ENCODE measurements at regions not wholly inside any gene's neighbourhood (a gene's known extent, or its start where the extent isn't known, plus 50 kb on each side); places are given as distances from the start of the nearest gene placed in this dataset.

DNA sequence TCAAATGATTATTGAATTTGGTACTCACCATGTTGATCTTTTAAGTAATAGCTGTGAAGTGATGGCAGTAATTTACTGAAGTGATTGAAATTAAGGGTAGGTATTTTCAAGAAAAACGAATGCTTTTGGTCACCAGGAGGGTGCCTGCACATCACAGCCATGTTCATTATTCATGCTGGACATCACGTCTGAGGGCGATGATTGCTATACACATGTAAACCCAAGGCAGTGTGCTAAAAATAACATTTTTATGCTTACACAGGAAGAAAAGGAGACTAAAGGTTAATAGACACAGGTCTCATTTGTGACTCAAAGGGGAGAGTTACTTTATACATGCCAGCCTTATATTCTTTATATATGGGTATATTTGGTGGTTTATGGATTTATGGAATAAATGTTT lies 1146.0 kb downstream of the NLGN4X start:
- Histone ChIP-seq H4K20me1 (replicated peaks; ENCODE audit: control insufficient read depth, extremely low read depth, insufficient read depth, low read length) (no peaks in the 10 kb centered on the region), H3K27me3 (ENCODE audit: control insufficient read depth in 2 of 2, insufficient read depth in 2 of 2, low read length in 2 of 2) (no peaks in the 10 kb centered on the region), H3K9ac (replicated peaks; ENCODE audit: extremely low read depth, insufficient read depth, low read length) (no peak overlapping the region), H3K4me1 (ENCODE audit: control insufficient read depth, extremely low read depth, insufficient read depth, low read length) (no peaks in the 10 kb centered on the region), H3K36me3 (ENCODE audit: control insufficient read depth in 2 of 2, extremely low read depth in 1 of 2, insufficient read depth in 2 of 2, low read length in 2 of 2) (no peaks in the 10 kb centered on the region), H3K4me3 (replicated peaks in 1 of 3; ENCODE audit: insufficient read depth in 1 of 3, low read depth in 1 of 3, low read length in 3 of 3) (no peak overlapping the region), H3K4me2 (ENCODE audit: insufficient read depth, low read length) (no peak overlapping the region), H3K79me2 (ENCODE audit: control insufficient read depth, insufficient read depth, low read length) (no peaks in the 10 kb centered on the region), H3K9me3 (replicated peaks; ENCODE audit: control insufficient read depth, insufficient read depth, low read length) (no peaks in the 10 kb centered on the region), H2AFZ (ENCODE audit: low read depth, low read length) (no peak overlapping the region), H3K27ac (ENCODE audit: insufficient read depth, low read depth, low read length) (no peak overlapping the region), H3K9me1 (replicated peaks; ENCODE audit: control insufficient read depth, extremely low read depth, insufficient read depth, low read length) (no peaks in the 10 kb centered on the region)
- ChIA-PET CTCF (no interaction called here), POLR2A (no interaction called here)
- BruUV-seq (replicated peaks): no TSS peak
- DNase-seq (ENCODE audit: low read depth, low spot score) (no peak), FAIRE-seq (no peak)
- intact Hi-C loops (cut with micrococcal nuclease) (no loop called here), dilution Hi-C loops (cut with MboI; ENCODE audit: extremely low pct_ligation_motif_present, low sequenced_read_pairs) (no loop called here)
- no peak for TF ChIP-seq JUN (IDR thresholded peaks at IDR 0.05; ENCODE audit: borderline replicate concordance, insufficient read depth, insufficient read length, low read depth)
- TF ChIP-seq, protein P1, sequence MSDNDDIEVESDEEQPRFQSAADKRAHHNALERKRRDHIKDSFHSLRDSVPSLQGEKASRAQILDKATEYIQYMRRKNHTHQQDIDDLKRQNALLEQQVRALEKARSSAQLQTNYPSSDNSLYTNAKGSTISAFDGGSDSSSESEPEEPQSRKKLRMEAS (IDR thresholded peaks at IDR 0.05; ENCODE audit: insufficient read depth, insufficient read length): no peak

DNA sequence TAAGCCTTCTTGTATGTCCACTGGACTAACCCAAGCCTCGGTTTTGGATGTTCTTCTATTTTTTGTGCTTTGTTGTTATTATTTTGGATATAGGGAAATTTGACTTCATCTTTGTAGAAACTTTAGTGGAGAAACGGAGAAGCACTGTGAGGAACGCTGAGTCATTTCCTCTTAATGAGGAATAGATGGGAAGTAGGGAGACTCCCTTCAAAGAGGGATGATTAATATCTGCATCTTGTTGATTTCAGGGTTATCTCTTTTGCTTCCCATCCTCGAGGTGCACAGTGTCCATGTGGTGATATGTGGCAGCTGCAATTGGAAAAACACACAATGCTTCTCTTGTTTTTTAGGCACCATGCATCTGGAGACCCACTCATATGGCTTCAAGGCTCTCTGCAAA lies 1147.9 kb downstream of the NLGN4X start:
- no peaks in the 10 kb centered on the region for H3K9me3 ChIP-seq (replicated peaks; ENCODE audit: control insufficient read depth, insufficient read depth, low read length)
- H3K27me3 ChIP-seq (ENCODE audit: control insufficient read depth in 2 of 2, insufficient read depth in 2 of 2, low read length in 2 of 2): no peaks in the 10 kb centered on the region
- H3K9ac ChIP-seq (replicated peaks; ENCODE audit: extremely low read depth, insufficient read depth, low read length): no peak overlapping the region
- intact Hi-C loops (cut with micrococcal nuclease): no loop called here
- DNase-seq (ENCODE audit: low read depth, low spot score) (no peak), FAIRE-seq (no peak)
- H3K4me2 ChIP-seq (ENCODE audit: insufficient read depth, low read length): no peak overlapping the region
- H3K79me2 ChIP-seq (ENCODE audit: control insufficient read depth, insufficient read depth, low read length): no peaks in the 10 kb centered on the region
- H3K27ac ChIP-seq (ENCODE audit: insufficient read depth, low read depth, low read length): no peak overlapping the region
- no peaks in the 10 kb centered on the region for H3K36me3 ChIP-seq (ENCODE audit: control insufficient read depth in 2 of 2, extremely low read depth in 1 of 2, insufficient read depth in 2 of 2, low read length in 2 of 2)
- H4K20me1 ChIP-seq (replicated peaks; ENCODE audit: control insufficient read depth, extremely low read depth, insufficient read depth, low read length): no peaks in the 10 kb centered on the region
- dilution Hi-C loops (cut with MboI; ENCODE audit: extremely low pct_ligation_motif_present, low sequenced_read_pairs): no loop called here
- POLR2A ChIA-PET: no interaction called here
- H3K4me1 ChIP-seq (ENCODE audit: control insufficient read depth, extremely low read depth, insufficient read depth, low read length): no peaks in the 10 kb centered on the region
- H3K9me1 ChIP-seq (replicated peaks; ENCODE audit: control insufficient read depth, extremely low read depth, insufficient read depth, low read length): no peaks in the 10 kb centered on the region
- H2AFZ ChIP-seq (ENCODE audit: low read depth, low read length): no peak overlapping the region
- TF ChIP-seq POLR2AphosphoS5 (IDR thresholded peaks at IDR 0.05; ENCODE audit: insufficient read depth, low read depth, low read length) (no peak), EZH2 (IDR thresholded peaks at IDR 0.05; ENCODE audit: borderline replicate concordance, low read depth, low read length, severe bottlenecking) (no peak), JUN (IDR thresholded peaks at IDR 0.05; ENCODE audit: borderline replicate concordance, insufficient read depth, insufficient read length, low read depth) (no peak), FOS (IDR thresholded peaks at IDR 0.05; ENCODE audit: borderline replicate concordance, insufficient read depth, low read length) (no peak), POLR2A (IDR thresholded peaks at IDR 0.05; ENCODE audit: low read depth, low read length) (no peak)
- TF ChIP-seq, protein P2, sequence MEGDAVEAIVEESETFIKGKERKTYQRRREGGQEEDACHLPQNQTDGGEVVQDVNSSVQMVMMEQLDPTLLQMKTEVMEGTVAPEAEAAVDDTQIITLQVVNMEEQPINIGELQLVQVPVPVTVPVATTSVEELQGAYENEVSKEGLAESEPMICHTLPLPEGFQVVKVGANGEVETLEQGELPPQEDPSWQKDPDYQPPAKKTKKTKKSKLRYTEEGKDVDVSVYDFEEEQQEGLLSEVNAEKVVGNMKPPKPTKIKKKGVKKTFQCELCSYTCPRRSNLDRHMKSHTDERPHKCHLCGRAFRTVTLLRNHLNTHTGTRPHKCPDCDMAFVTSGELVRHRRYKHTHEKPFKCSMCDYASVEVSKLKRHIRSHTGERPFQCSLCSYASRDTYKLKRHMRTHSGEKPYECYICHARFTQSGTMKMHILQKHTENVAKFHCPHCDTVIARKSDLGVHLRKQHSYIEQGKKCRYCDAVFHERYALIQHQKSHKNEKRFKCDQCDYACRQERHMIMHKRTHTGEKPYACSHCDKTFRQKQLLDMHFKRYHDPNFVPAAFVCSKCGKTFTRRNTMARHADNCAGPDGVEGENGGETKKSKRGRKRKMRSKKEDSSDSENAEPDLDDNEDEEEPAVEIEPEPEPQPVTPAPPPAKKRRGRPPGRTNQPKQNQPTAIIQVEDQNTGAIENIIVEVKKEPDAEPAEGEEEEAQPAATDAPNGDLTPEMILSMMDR (IDR thresholded peaks at IDR 0.05; ENCODE audit: extremely low read depth in 1 of 2, insufficient read depth in 1 of 2, low read depth in 1 of 2, low read length in 2 of 2): no peak
- TF ChIP-seq, protein P1 (IDR thresholded peaks at IDR 0.05; ENCODE audit: insufficient read depth, insufficient read length): no peak
- CTCF ChIA-PET: no interaction called here
- H3K4me3 ChIP-seq (replicated peaks in 1 of 3; ENCODE audit: insufficient read depth in 1 of 3, low read depth in 1 of 3, low read length in 3 of 3): no peak overlapping the region
- no TSS peak for BruUV-seq (replicated peaks)
